ENCODE measurements at regions not wholly inside any gene's neighbourhood (a gene's known extent, or its start where the extent isn't known, plus 50 kb on each side); places are given as distances from the start of the nearest gene placed in this dataset.

DNA sequence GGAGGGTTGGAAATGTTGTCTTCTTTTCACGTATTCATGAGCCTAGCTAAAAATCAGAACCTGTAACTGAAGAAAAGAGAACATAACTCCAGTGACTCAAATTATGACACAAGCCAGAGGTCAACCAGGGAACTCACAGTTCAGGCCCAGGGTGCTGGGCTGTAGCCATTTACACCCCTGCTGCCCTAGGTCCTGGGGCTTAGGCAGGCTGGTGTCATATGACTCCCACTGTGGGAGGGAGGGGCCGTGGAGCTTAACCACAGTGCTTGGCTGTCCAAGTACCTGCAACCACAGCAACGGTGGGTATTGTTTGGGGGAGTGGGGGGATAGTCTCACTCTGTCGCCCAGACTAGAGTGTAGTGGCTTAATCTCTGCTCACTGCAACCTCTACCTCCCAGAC, 71.1 kb upstream of the AMZ2 start:
- Histone ChIP-seq H3K27me3 (ENCODE audit: insufficient read depth, low read length) (no peaks in the 10 kb centered on the region), H3K4me1 (ENCODE audit: insufficient read depth, low read length) (no peaks in the 10 kb centered on the region), H3K9me3 (ENCODE audit: control insufficient read depth, low read depth, low read length) (no peaks in the 10 kb centered on the region), H4K5ac (ENCODE audit: insufficient read length, low read depth, low read length) (no peak overlapping the region), H3K79me2 (ENCODE audit: insufficient read depth, low read length) (no peaks in the 10 kb centered on the region), H3K23ac (ENCODE audit: insufficient read length, low read depth, low read length) (no peak overlapping the region), H3K4me2 (ENCODE audit: insufficient read depth, insufficient read length, low read length) (no peak overlapping the region), H3T11ph (ENCODE audit: low read length) (no peak overlapping the region), H3K9ac (ENCODE audit: extremely low read depth, insufficient read length, low read length) (no peak overlapping the region), H2AK5ac (ENCODE audit: insufficient read length, low read length) (no peak overlapping the region), H4K8ac (replicated peaks; ENCODE audit: insufficient read length, low read depth, low read length) (no peak overlapping the region), H2BK12ac (ENCODE audit: insufficient read length, low read depth, low read length) (no peak overlapping the region), H2BK120ac (ENCODE audit: low read depth, low read length, poor library complexity, severe bottlenecking) (no peak overlapping the region), H4K91ac (ENCODE audit: insufficient read length, low read depth, low read length) (no peak overlapping the region), H2BK5ac (ENCODE audit: insufficient read length, low read length) (no peak overlapping the region), H2BK15ac (ENCODE audit: low read depth, low read length) (no peak overlapping the region), H3K14ac (ENCODE audit: insufficient read depth, low read length) (no peak overlapping the region), H4K20me1 (ENCODE audit: control insufficient read depth, insufficient read depth, insufficient read length) (no peaks in the 10 kb centered on the region), H3K4ac (ENCODE audit: low read depth, low read length) (no peak overlapping the region), H2AFZ (ENCODE audit: low read length) (no peak overlapping the region), H2BK20ac (ENCODE audit: low read depth, low read length, poor library complexity, severe bottlenecking) (no peak overlapping the region), H3K18ac (ENCODE audit: insufficient read length, low read depth, low read length) (no peak overlapping the region), H3K56ac (ENCODE audit: insufficient read length, low read depth, low read length) (no peak overlapping the region), H3K27ac (ENCODE audit: insufficient read length, low read depth, low read length) (no peak overlapping the region), H3K23me2 (ENCODE audit: insufficient read length, low read depth, low read length, poor library complexity, severe bottlenecking) (no peaks in the 10 kb centered on the region), H3K79me1 (ENCODE audit: insufficient read depth, low read depth, low read length, poor library complexity, severe bottlenecking) (no peaks in the 10 kb centered on the region)
- Mint-ChIP-seq H3K4me1 (peaks cover 0 to 3% of the 10 kb centered on the region in 2 experiments; a peak in 1 of 4 replicates), H3K9me3 (no peaks in the 10 kb centered on the region; a peak in 1 of 5 replicates), H3K27ac (no peak overlapping the region), H3K36me3 (ENCODE audit: insufficient read depth in 1 of 3, low read depth in 3 of 3) (no peaks in the 10 kb centered on the region), H3K4me3 (no peak overlapping the region), H3K27me3 (ENCODE audit: low read depth) (peaks cover 19% of the 10 kb centered on the region)
- no peak for DNase-seq
- WGBS (ENCODE audit: extremely low coverage, insufficient read length, low lambda C conversion rate) = no CpG with 5 or more reads among the region's 4 CpGs
- TF ChIP-seq, protein P1, sequence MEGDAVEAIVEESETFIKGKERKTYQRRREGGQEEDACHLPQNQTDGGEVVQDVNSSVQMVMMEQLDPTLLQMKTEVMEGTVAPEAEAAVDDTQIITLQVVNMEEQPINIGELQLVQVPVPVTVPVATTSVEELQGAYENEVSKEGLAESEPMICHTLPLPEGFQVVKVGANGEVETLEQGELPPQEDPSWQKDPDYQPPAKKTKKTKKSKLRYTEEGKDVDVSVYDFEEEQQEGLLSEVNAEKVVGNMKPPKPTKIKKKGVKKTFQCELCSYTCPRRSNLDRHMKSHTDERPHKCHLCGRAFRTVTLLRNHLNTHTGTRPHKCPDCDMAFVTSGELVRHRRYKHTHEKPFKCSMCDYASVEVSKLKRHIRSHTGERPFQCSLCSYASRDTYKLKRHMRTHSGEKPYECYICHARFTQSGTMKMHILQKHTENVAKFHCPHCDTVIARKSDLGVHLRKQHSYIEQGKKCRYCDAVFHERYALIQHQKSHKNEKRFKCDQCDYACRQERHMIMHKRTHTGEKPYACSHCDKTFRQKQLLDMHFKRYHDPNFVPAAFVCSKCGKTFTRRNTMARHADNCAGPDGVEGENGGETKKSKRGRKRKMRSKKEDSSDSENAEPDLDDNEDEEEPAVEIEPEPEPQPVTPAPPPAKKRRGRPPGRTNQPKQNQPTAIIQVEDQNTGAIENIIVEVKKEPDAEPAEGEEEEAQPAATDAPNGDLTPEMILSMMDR (conservative IDR thresholded peaks at IDR 0.05) = no peak

Measured in H9 (cell line).